OCI-LY7 (cell line): ENCODE measurements at regions not wholly inside any gene's neighbourhood (a gene's known extent, or its start where the extent isn't known, plus 50 kb on each side); places are given as distances from the start of the nearest gene placed in this dataset.

ENCODE experiments used
- CTCF ChIP-seq: fragments of 200-600 bp; sonication (generic); conservative IDR thresholded peaks from 2 replicates; pipeline ENCODE4 v1.5.1; 2014; ENCODE audit warnings: mild to moderate bottlenecking, antibody characterized with exemption, low read length, moderate library complexity, mixed read lengths
- EZH2phosphoT487 ChIP-seq: fragments of 200-600 bp; sonication (generic); IDR thresholded peaks from 2 replicates; pipeline ENCODE4 v1.6.1; 2018; ENCODE audit warnings: low read depth, borderline replicate concordance, mild to moderate bottlenecking, mixed run types, antibody characterized with exemption, low read length, moderate library complexity, mixed read lengths

- TF ChIP-seq CTCF (no peak), EZH2phosphoT487 (no peak)
These were observed 126.0 kb upstream of the BOD1 start for GRCh38 chr5:173742432-173742816.
